ENCODE measurements at regions not wholly inside any gene's neighbourhood (a gene's known extent, or its start where the extent isn't known, plus 50 kb on each side); places are given as distances from the start of the nearest gene placed in this dataset.

DNA sequence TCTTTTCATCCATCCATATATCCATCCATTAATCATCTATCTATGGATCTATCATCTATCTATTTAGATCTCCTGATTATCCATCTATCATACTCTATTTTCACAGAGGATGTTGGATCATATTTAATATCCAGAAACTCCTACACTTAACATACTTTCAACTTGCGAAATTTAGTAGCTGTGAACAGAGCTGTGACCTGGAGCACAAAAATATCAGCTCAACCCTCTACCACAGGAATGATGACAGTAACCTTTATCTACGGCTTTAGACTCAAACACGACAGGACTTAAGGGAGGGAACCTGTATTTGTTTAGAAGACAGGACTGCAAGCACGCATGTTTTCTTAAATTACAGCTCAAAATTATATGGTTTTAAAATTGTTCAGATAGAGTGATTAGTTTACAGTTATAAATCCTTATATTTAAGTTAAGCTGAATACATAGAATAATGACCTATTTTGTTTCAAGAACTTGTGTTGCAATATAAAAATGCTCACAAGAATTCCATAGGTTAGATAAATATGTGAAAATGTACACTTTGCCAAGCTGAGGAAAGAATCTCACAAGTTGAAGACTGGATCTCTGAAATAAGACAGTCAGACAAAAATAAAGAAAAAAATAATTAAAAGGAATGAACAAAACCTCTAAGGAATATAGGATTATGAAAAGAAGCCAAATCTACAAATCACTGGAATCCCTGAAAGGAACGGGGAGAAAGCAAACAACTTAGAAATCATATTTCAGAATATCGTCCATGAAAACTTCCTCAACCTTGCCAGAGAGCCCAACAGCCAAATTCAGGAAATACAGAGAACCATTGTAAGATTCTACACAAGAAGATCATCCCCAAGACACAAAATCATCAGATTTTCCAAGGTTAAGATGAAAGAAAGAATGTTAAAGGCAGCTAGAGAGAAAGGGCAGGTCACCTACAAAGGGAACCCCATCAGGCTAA is 142.0 kb downstream of the COL6A3 start:
- DNase-seq = peak; percentile 72

Measured in fibroblast of upper back skin (primary cell).